LNCAP (cell line): ENCODE measurements at regions not wholly inside any gene's neighbourhood (a gene's known extent, or its start where the extent isn't known, plus 50 kb on each side); places are given as distances from the start of the nearest gene placed in this dataset.

Source experiments
- CTCF ChIP-seq: fragments of 450-650 bp; IDR thresholded peaks from 2 replicates; pipeline ENCODE4 v1.5.1; 2017; ENCODE audit warnings: mild to moderate bottlenecking

- no peak for TF ChIP-seq CTCF
Observed at GRCh38 chr2:195092341-195092740, 564.7 kb upstream of the SLC39A10 start.

DNA sequence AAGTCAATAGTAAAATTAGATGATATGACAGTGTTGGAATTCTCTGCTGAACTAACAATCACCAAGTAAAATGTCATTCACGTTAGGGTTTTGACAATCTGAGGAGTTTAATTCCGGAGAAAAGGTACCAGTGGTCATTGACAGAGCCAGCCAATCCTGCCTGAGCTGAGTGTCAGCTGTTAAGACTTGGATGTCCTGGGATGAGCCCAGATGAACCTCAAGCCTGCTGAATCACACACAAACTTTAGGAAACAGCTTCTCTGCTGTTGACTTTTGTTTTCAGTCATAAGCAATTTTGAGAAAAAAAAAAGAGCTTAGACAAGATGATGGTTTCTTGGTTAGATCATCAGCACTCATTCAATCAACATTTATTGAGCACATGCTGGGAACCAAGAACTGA lies 600.0 kb upstream of the SLC39A10 start:
- TF ChIP-seq CTCF = no peak

DNA sequence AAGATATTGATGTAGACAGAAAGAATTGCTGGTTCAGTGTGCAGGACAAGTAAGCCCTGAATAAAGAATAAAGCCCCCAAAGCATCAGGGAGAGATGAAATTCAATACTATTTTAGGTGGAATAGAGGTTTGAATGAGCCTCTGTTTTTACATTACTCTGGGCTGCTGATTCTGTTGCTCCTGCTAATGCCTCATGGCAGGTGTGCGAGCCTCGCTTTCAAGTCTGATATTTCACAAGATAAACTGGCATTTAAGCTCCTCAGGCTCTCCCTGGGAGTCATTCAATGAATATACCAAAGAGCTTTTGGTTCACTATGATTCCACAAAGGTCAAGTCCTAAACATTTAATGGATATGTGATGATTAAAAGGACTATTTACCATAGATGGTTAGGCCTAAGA lies 601.0 kb upstream of the SLC39A10 start:
- no peak for TF ChIP-seq CTCF

GRCh38 chr2:195051401-195051800 lies 605.6 kb upstream of the SLC39A10 start:
- TF ChIP-seq CTCF = no peak

- no peak for TF ChIP-seq CTCF
Observed at GRCh38 chr2:195049372-195050031, 607.5 kb upstream of the SLC39A10 start.

- TF ChIP-seq CTCF = no peak
Observed at GRCh38 chr2:195047955-195048354, 609.1 kb upstream of the SLC39A10 start.

DNA sequence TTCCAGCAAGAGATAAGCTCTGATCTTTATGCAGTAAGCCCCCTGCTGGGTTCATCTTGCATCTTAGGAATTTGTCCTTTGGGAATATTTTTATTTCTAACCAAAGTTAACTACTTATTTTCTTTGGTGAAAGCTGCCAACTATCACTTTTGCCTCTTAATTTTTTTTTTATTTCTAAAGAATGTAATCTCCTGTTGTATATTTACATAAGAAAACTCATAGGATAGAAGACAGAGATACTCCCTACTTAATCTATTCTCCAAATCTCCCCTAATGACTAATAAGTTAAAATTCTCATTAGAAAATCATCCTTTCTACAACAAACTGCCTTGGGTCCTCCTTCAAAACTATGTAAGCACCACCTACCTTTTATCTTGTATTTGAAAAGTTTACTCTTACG lies 612.2 kb upstream of the SLC39A10 start:
- no peak for TF ChIP-seq CTCF

GRCh38 chr2:195038153-195038552 lies 618.9 kb upstream of the SLC39A10 start:
- no peak for TF ChIP-seq CTCF
